Gastroesophageal sphincter (tissue), 3 donors: ENCODE measurements at regions not wholly inside any gene's neighbourhood (a gene's known extent, or its start where the extent isn't known, plus 50 kb on each side); places are given as distances from the start of the nearest gene placed in this dataset.

Source experiments
- EP300 ChIP-seq: sonication (generic); formaldehyde crosslinking; IDR thresholded peaks from one replicate; pipeline ENCODE4 v1.6.1; 2017; ENCODE audit warnings: antibody characterized with exemption, mild to moderate bottlenecking
- TF ChIP-seq, protein P1 (sequence below), 4 experiments: fragments of 200-600 bp in 2 of 4; fragments of 450-650 bp in 2 of 4; sonication (generic) in 1 of 4; IDR thresholded peaks; one replicate each; pipeline ENCODE4 v1.5.1; 2017 to 2019; ENCODE audit warnings: antibody characterized with exemption in 4 of 4, mild to moderate bottlenecking in 2 of 4, moderate library complexity in 2 of 4

DNA sequence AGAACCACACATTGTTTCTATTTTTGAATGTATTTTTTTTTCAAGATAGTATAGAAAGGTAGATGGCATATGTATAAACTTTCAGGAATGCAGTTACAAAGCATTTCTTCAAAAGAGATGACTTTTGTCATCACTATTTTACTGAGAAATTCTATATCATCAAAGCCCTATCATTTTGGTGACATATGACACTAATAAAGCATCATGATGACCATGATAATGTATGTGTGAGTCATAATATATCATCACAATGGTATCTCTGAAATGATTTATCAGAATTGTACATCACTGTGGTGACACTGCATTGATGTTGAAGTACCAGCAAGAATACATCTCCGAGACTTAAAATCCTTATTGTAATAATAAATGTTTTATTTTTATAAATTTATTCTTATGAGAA, 1740.8 kb downstream of the PCDH7 start:
- TF ChIP-seq, protein P1, sequence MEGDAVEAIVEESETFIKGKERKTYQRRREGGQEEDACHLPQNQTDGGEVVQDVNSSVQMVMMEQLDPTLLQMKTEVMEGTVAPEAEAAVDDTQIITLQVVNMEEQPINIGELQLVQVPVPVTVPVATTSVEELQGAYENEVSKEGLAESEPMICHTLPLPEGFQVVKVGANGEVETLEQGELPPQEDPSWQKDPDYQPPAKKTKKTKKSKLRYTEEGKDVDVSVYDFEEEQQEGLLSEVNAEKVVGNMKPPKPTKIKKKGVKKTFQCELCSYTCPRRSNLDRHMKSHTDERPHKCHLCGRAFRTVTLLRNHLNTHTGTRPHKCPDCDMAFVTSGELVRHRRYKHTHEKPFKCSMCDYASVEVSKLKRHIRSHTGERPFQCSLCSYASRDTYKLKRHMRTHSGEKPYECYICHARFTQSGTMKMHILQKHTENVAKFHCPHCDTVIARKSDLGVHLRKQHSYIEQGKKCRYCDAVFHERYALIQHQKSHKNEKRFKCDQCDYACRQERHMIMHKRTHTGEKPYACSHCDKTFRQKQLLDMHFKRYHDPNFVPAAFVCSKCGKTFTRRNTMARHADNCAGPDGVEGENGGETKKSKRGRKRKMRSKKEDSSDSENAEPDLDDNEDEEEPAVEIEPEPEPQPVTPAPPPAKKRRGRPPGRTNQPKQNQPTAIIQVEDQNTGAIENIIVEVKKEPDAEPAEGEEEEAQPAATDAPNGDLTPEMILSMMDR (IDR thresholded peaks at IDR 0.05): no peak
- TF ChIP-seq EP300: no peak
